HepG2 (cell line): ENCODE measurements at regions not wholly inside any gene's neighbourhood (a gene's known extent, or its start where the extent isn't known, plus 50 kb on each side); places are given as distances from the start of the nearest gene placed in this dataset.

ENCODE experiments used
- REXO4 ChIP-seq: sonication (generic); formaldehyde crosslinking; IDR thresholded peaks from 2 replicates; pipeline ENCODE4 v1.8.0; 2022; ENCODE audit warnings: missing genetic modification reagents, mild to moderate bottlenecking, borderline replicate concordance
- ZNF274 ChIP-seq: sonication (generic); formaldehyde crosslinking; IDR thresholded peaks from 2 replicates; pipeline ENCODE4 v1.5.1; 2020; ENCODE audit warnings: mild to moderate bottlenecking, missing genetic modification reagents

DNA sequence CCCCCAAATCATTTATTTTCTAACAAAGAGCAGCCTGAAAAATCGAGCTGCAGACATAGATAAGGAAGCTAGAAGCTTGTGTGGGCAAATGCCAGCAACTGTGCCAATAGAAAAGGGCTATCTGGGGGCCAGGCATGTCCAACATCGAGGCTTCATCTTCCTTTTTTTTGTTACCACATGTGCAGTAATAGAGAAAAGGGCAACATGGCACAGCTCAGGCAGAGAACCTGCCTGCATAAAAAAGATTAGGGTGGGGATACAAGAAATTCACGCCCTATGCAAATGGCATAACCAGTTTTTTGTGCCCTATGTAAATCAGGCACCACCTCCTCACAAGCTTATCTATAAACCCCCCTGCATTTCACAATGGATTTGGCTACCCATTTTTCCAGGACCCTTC lies 60.4 kb upstream of the ABCC4 start:
- TF ChIP-seq ZNF274 (CRISPR knock-in tag) (no peak), REXO4 (no peak)
